ENCODE measurements at regions not wholly inside any gene's neighbourhood (a gene's known extent, or its start where the extent isn't known, plus 50 kb on each side); places are given as distances from the start of the nearest gene placed in this dataset.

DNA sequence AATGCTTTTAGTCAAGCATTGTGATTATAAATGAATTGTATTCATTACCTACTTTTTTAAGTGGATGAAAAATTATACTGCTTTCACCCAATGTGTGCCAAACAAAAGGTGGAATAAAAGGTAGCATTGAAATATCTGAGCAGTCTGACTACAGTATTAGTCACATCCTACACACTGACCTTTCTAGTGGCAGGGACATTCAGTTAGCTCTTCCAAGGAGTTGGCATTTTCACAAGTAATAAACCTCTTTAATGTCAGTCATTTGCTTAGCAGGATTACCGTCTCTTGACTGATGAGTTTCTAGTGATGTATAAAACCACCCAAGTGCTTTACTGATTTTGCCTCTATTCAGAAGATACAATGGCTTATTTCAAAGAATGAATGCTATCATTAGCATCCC is 687.9 kb downstream of the ARAP2 start:
- H3K27me3 ChIP-seq, result no peaks in the 10 kb centered on the region
- H3K4me1 ChIP-seq, result no peaks in the 10 kb centered on the region
- no peak for TF ChIP-seq CTCF (IDR thresholded peaks at IDR 0.05)
- no peak for TF ChIP-seq POLR2A (IDR thresholded peaks at IDR 0.05)
- intact Hi-C loops (cut with DNase I; ENCODE audit: low total_unique reads), result no loop called here
- H3K9me3 ChIP-seq, result no peaks in the 10 kb centered on the region
- 84 to 86% methylated on average over 1 of the region's 1 CpG for WGBS, 2 donors
- no peak overlapping the region for H3K4me3 ChIP-seq
- DNase-seq, result no peak
- no peaks in the 10 kb centered on the region for H3K36me3 ChIP-seq (ENCODE audit: low read depth, missing control alignments)
- no peak overlapping the region for H3K27ac ChIP-seq

DNA sequence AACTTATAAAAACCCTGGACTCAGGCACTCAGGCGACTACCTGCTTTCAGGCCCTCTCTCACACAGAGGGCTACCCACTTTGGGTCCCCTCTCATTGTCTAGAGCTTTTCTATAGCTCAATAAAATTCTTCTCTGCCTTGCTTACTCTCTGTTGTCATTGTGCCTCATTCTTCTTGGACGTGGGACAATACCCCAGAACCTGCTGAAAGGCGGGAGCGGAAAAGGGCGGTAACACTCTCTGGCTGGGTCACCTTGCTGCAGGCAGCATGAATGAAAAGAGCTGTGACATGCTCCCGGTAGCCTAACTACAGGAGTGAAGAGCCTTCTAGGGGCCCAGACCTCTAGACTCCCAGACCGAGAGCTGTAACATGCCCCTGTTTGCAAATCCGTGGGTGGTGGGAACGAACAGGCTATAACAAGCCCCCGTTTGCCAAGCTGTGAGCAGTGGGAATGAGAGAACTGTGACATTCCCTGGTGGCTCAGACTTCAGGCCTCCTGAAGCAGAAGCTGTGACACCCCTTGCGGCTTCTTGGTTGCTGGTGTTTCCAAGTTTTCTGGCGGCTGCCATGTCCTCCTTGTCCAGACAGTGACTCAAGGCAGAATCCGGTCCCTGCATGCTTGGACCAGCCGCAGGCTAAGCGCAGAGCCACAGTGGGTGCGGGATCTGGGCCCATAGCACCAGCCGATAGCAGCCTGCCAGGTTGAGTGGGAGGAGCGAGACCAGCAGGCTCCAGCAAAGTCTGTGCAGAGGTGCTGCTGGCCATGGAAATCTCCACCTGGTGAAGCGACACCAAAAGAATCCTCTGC is 684.6 kb downstream of the ARAP2 start:
- 85% methylated on average over 17 to 19 of the region's 19 CpGs for WGBS, 2 donors
- TF ChIP-seq CTCF (IDR thresholded peaks at IDR 0.05) (no peak), POLR2A (IDR thresholded peaks at IDR 0.05) (no peak)
- DNase-seq, result no peak
- intact Hi-C loops (cut with DNase I; ENCODE audit: low total_unique reads), result no loop called here
- H3K4me3 ChIP-seq, result no peak overlapping the region
- no peak overlapping the region for H3K27ac ChIP-seq
- H3K36me3 ChIP-seq (ENCODE audit: low read depth, missing control alignments), result no peaks in the 10 kb centered on the region
- H3K4me1 ChIP-seq, result no peaks in the 10 kb centered on the region
- H3K27me3 ChIP-seq, result no peaks in the 10 kb centered on the region
- H3K9me3 ChIP-seq, result no peaks in the 10 kb centered on the region

DNA sequence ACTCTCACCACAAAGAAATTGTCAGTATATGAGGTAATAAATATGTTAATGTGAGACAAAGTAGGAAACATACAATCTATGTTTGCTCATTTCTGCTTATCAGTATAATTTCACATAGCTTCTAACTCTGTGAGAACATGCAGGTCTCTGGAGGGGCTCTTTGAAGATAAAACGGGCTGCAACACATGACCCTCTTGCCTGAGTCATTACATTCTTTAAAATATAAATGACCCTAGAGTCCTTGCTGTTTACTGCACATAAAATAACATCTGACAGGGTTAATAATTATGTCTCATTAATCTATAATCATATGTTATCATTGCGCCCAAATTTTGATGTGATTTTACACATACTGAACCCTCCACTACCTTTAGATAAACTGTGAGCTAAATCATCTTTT is 681.5 kb downstream of the ARAP2 start:
- Histone ChIP-seq H3K27ac (no peak overlapping the region), H3K4me1 (no peaks in the 10 kb centered on the region), H3K4me3 (no peak overlapping the region), H3K36me3 (ENCODE audit: low read depth, missing control alignments) (no peaks in the 10 kb centered on the region), H3K27me3 (no peaks in the 10 kb centered on the region), H3K9me3 (no peaks in the 10 kb centered on the region)
- DNase-seq, result no peak
- TF ChIP-seq POLR2A (IDR thresholded peaks at IDR 0.05) (no peak), CTCF (IDR thresholded peaks at IDR 0.05) (no peak)
- intact Hi-C loops (cut with DNase I; ENCODE audit: low total_unique reads), result no loop called here
- 31% methylated on average over 2 of the region's 2 CpGs for WGBS, 2 donors

GRCh38 chr4:35565640-35566039 is 678.7 kb downstream of the ARAP2 start:
- Histone ChIP-seq H3K27ac (no peak overlapping the region), H3K9me3 (no peaks in the 10 kb centered on the region), H3K4me1 (no peaks in the 10 kb centered on the region), H3K36me3 (ENCODE audit: low read depth, missing control alignments) (no peaks in the 10 kb centered on the region), H3K27me3 (no peaks in the 10 kb centered on the region), H3K4me3 (no peak overlapping the region)
- intact Hi-C loops (cut with DNase I; ENCODE audit: low total_unique reads), result no loop called here
- WGBS, 2 donors, result 89 to 90% methylated on average over 3 of the region's 3 CpGs
- no peak for DNase-seq
- TF ChIP-seq POLR2A (IDR thresholded peaks at IDR 0.05), result no peak
- TF ChIP-seq CTCF (IDR thresholded peaks at IDR 0.05), result no peak

GRCh38 chr4:35591035-35591434 is 653.3 kb downstream of the ARAP2 start:
- Histone ChIP-seq H3K9me3 (no peaks in the 10 kb centered on the region), H3K36me3 (ENCODE audit: low read depth, missing control alignments) (no peaks in the 10 kb centered on the region), H3K27ac (no peak overlapping the region), H3K27me3 (no peaks in the 10 kb centered on the region), H3K4me1 (no peaks in the 10 kb centered on the region), H3K4me3 (no peak overlapping the region)
- DNase-seq, result no peak
- intact Hi-C loops (cut with DNase I; ENCODE audit: low total_unique reads), result no loop called here
- TF ChIP-seq CTCF (IDR thresholded peaks at IDR 0.05) (no peak), POLR2A (IDR thresholded peaks at IDR 0.05) (no peak)
